ENCODE measurements at regions not wholly inside any gene's neighbourhood (a gene's known extent, or its start where the extent isn't known, plus 50 kb on each side); places are given as distances from the start of the nearest gene placed in this dataset.

- TF ChIP-seq ZNF274 (IDR thresholded peaks at IDR 0.05; ENCODE audit: low read depth, low read length): no peak
- no peak for TF ChIP-seq YY1 (IDR thresholded peaks at IDR 0.05; ENCODE audit: insufficient read depth, insufficient read length)
Measured at GRCh38 chr5:124919747-124920525, 173.5 kb upstream of the ZNF608 start.
